ENCODE measurements at regions not wholly inside any gene's neighbourhood (a gene's known extent, or its start where the extent isn't known, plus 50 kb on each side); places are given as distances from the start of the nearest gene placed in this dataset.

- Histone ChIP-seq H3K36me3 (ENCODE audit: insufficient read depth in 1 of 2, low read depth in 1 of 2) (no peaks in the 10 kb centered on the region), H3K27me3 (ENCODE audit: insufficient read depth in 3 of 3, low read length in 2 of 3) (no peaks in the 10 kb centered on the region), H3K4me1 (peaks cover 31% of the 10 kb centered on the region), H3K9me3 (no peaks in the 10 kb centered on the region), H3K27ac (no peak overlapping the region), H3K4me3 (no peak overlapping the region)
- DNase-seq (no peak), ATAC-seq (no peak)
- WGBS, 3 donors, result 67 to 71% (median 69%) methylated on average over 3 of the region's 3 CpGs
- intact Hi-C loops (cut with DNase I), result loop anchor here (5.0 kb wide), 5 partner anchors 33 to 428 kb away; partner anchors contain the start of gene FOXN3 (in 1 of the 2)
- TF ChIP-seq CTCF (IDR thresholded peaks at IDR 0.05), result no peak
These were observed 198.4 kb upstream of the FOXN3 start for GRCh38 chr14:89615421-89615820.

- WGBS, 3 donors, result 59 to 70% (median 69%) methylated on average over 4 of the region's 4 CpGs
- no peak for TF ChIP-seq CTCF (IDR thresholded peaks at IDR 0.05)
- Histone ChIP-seq H3K9me3 (no peaks in the 10 kb centered on the region), H3K4me3 (no peak overlapping the region), H3K27ac (no peak overlapping the region), H3K4me1 (peaks cover 30% of the 10 kb centered on the region), H3K27me3 (ENCODE audit: insufficient read depth in 3 of 3, low read length in 2 of 3) (no peaks in the 10 kb centered on the region), H3K36me3 (ENCODE audit: insufficient read depth in 1 of 2, low read depth in 1 of 2) (no peaks in the 10 kb centered on the region)
- intact Hi-C loops (cut with DNase I), result no loop called here
- ATAC-seq, result no peak
- DNase-seq, result no peak
These were observed 197.1 kb upstream of the FOXN3 start for GRCh38 chr14:89614009-89614691.

- no peaks in the 10 kb centered on the region for H3K36me3 ChIP-seq (ENCODE audit: insufficient read depth in 1 of 2, low read depth in 1 of 2)
- 80 to 81% (median 81%) methylated on average over 5 of the region's 5 CpGs for WGBS, 3 donors
- intact Hi-C loops (cut with DNase I), result no loop called here
- H3K27me3 ChIP-seq (ENCODE audit: insufficient read depth in 3 of 3, low read length in 2 of 3), result no peaks in the 10 kb centered on the region
- H3K9me3 ChIP-seq, result no peaks in the 10 kb centered on the region
- H3K27ac ChIP-seq, result no peak overlapping the region
- peaks cover 32% of the 10 kb centered on the region for H3K4me1 ChIP-seq
- no peak for ATAC-seq
- no peak overlapping the region for H3K4me3 ChIP-seq
- no peak for DNase-seq
- TF ChIP-seq CTCF (IDR thresholded peaks at IDR 0.05), result no peak
These were observed 196.4 kb upstream of the FOXN3 start for GRCh38 chr14:89613260-89614008.

- intact Hi-C loops (cut with DNase I), result no loop called here
- Histone ChIP-seq H3K9me3 (peaks cover 9% of the 10 kb centered on the region), H3K36me3 (ENCODE audit: insufficient read depth in 1 of 2, low read depth in 1 of 2) (no peaks in the 10 kb centered on the region), H3K4me3 (no peak overlapping the region), H3K27me3 (ENCODE audit: insufficient read depth in 3 of 3, low read length in 2 of 3) (no peaks in the 10 kb centered on the region), H3K4me1 (peaks cover 15% of the 10 kb centered on the region), H3K27ac (no peak overlapping the region)
- 64 to 72% (median 66%) methylated on average over 12 of the region's 12 CpGs for WGBS, 3 donors
- DNase-seq (no peak), ATAC-seq (no peak)
- TF ChIP-seq CTCF (IDR thresholded peaks at IDR 0.05), result no peak
These were observed 192.6 kb upstream of the FOXN3 start for GRCh38 chr14:89609500-89610100.

Data from psoas muscle (tissue), 7 donors.